Choroid plexus epithelial cell (primary cell): ENCODE measurements at regions not wholly inside any gene's neighbourhood (a gene's known extent, or its start where the extent isn't known, plus 50 kb on each side); places are given as distances from the start of the nearest gene placed in this dataset.

Source experiments
- DNase-seq: peaks from one replicate; pipeline ENCODE4 v3.0.0-alpha.2; 2010; ENCODE audit warnings: low read depth
- H3K4me3 ChIP-seq: 2 replicates; pipeline ENCODE4 v1.5.1; 2011; ENCODE audit warnings: low read depth, mild to moderate bottlenecking, control low read depth, low read length, moderate library complexity
- CTCF ChIP-seq: conservative IDR thresholded peaks from 2 replicates; pipeline ENCODE4 v1.5.1; 2011; ENCODE audit warnings: low read depth, mild to moderate bottlenecking, control low read depth, inconsistent platforms, low read length, moderate library complexity

- DNase-seq: no peak
- no peak overlapping the region for H3K4me3 ChIP-seq
- TF ChIP-seq CTCF: no peak
These were observed 55.3 kb upstream of the ROR1 start for GRCh38 chr1:63718541-63718970.

- peak; percentile 26 for DNase-seq
- no peak for TF ChIP-seq CTCF
- no peak overlapping the region for H3K4me3 ChIP-seq
These were observed 52.2 kb upstream of the ROR1 start for GRCh38 chr1:63721531-63722189.

DNA sequence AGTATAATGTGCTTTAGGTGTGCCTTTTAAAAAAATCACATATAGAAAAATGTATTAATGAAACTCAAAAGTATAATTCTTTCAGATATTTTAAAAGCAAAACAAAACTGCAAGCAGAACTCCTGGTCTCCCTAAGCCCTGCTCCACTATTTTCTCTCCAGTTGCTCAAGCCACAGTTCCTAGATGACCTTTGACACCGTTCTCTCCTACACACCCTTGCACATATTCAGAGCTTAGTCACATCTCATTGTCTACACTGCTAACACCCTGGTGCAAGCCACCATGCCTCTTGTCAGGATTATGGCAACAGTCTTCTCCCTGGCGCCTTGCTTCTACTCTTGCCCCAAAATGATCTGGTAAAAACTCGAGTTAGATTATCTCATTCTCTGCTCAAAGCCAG, 50.2 kb upstream of the ROR1 start:
- no peak overlapping the region for H3K4me3 ChIP-seq
- no peak for DNase-seq
- TF ChIP-seq CTCF: no peak
